GM12872 (cell line): ENCODE measurements at regions not wholly inside any gene's neighbourhood (a gene's known extent, or its start where the extent isn't known, plus 50 kb on each side); places are given as distances from the start of the nearest gene placed in this dataset.

Source experiments
- TF ChIP-seq, protein P1 (sequence below): IDR thresholded peaks from 3 replicates; pipeline ENCODE4 v1.5.1; 2011; ENCODE audit warnings: low read depth, mild to moderate bottlenecking, low read length, moderate library complexity; ENCODE audit not compliant: insufficient read depth

DNA sequence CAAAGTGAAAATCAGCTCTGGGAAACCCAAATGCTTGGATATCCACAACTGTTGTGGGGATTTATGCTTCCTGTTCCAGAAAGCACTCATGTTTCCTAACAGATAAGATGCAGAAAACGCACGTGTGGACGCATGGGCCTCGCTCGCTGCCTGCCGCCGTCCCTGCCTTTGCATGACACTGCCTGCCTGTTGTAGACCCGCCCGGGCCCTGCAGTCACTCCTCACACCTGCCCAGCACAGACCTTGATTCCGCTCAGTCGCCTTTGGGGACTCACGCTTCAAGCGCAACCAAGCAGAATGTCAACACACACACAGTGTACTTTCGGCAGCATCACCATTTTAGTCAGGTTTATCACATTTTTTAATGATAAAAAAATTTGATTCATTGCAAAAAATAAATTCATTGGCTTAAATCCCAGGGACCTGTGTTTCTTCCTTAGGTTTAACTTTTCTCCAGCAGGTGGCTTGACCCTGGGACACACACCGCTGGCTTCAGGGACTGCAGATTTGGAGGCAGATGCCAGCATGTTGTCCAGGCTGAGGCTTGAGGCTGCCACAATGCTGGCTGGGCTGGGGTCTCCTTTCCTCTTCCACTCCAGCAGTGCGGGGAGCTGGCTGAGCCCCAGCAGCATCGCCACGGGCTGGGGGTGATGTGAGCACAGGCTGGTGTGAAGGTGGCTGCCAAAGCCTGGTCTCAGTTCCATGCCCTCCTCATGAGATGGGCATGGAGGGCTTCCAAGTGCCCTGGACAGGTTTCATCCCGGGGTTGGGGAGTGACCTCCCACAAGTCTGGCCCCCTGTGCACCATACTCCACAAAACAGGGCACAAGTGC, 416.9 kb upstream of the IRX4 start:
- TF ChIP-seq, protein P1, sequence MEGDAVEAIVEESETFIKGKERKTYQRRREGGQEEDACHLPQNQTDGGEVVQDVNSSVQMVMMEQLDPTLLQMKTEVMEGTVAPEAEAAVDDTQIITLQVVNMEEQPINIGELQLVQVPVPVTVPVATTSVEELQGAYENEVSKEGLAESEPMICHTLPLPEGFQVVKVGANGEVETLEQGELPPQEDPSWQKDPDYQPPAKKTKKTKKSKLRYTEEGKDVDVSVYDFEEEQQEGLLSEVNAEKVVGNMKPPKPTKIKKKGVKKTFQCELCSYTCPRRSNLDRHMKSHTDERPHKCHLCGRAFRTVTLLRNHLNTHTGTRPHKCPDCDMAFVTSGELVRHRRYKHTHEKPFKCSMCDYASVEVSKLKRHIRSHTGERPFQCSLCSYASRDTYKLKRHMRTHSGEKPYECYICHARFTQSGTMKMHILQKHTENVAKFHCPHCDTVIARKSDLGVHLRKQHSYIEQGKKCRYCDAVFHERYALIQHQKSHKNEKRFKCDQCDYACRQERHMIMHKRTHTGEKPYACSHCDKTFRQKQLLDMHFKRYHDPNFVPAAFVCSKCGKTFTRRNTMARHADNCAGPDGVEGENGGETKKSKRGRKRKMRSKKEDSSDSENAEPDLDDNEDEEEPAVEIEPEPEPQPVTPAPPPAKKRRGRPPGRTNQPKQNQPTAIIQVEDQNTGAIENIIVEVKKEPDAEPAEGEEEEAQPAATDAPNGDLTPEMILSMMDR = no peak

DNA sequence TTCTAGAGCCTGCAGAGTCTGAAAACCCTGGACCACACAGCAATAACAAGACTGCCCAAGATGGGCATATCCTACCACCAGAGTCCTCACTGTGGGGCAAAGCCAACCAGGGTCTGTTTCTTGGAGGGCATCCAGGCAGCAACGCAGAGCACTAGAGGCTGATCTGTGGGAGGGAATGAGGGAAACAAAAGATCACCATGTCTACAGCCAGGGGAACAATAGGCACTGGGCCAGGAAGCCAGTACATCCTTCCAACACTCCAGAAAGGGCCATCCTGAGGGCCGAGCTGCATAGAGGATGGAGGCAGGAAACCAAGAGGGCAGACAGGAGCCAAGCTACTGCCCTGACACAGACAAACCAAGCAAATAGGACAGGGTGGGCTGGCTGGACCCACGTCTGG, 416.1 kb upstream of the IRX4 start:
- TF ChIP-seq, protein P1 = no peak

DNA sequence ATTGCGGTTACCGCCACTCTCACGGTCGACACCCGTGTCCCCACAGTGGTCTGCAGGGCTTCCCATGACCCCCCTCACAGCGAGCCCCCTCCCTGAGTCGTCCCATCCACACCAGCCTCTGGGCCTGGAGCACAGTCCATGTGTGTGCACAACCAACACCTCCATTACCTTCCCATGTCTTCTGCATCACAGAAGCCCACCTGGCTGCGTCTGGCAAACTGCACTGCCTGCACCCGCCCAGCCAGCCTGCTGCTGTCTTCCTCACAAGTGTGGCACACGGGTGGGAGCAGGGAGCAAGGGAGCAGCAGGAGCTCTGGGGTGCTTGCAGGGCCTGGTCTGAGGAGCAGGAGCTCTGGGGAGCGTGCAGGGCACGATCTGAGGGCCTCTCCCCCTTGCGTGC, 415.3 kb upstream of the IRX4 start:
- TF ChIP-seq, protein P1 = no peak

DNA sequence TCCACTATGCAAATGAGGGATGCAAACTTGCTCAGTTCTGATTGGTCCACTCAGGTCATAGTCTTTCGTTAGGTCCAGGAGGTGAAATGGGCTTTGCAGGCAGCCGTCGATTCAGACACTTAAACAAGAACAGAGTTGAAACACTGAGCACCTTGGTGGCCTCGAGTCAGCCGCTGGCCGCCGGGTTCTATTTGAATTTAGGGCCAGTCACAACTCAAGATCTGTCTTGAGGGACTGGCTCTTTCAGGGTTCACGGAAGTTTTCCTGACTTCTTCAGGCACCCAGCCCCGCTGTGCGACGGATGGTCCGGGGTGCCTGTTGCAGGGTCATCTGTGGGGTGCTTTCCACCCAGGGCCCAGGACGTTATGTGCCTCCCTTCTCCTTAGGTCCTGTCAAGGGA, 412.8 kb upstream of the IRX4 start:
- TF ChIP-seq, protein P1 = no peak

DNA sequence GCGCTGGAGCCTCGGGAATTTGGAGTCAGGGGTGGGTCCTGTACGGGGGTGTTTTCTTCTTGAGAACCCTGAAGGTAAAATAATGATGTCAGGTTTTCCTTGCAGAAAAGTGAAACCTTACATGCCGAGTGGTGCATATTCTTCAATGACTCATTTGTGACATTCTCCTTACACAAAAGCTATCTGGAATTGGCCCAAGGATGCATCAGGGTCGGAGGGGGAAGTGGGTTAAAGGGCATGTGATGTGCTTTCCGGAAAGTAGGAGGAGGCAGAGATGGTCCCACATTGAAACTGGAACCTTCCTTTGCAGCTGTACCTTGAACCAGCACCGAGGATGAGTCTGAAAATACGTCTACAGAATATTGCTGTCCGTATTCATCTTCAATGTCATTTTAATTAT, 411.2 kb upstream of the IRX4 start:
- TF ChIP-seq, protein P1 = no peak

DNA sequence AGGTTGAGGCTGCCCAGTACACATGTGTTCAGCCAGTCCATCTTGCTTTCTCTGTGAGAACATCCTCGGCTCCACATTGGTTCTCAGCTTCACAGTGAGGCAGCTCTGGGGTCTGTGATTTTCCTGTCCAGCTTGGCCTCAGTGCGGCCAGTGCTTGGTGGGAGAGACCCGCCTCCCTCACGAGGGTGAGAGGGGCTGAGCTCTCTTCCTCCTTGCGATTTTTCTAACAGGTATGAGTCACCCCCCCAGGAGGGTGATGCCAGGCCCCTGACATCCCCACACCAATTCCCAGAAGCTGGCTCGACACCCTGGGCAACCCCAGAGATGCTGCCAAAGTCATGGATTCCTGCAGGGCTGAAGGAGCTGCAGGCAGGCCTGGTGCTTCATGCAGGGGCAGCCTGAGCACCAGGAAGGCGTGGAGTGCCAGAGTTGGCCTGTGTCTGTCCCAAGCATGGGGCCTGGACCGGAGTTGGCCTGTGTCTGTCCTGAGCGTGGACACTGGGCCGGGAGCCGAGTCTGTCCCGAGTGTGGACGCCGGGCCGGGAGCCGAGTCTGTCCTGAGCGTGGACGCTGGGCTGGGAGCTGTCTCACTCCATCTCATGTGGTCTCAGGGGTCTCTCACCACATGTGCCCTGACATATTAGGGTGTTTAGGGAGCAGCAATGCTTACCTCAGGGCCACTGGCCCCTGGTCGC, 408.6 kb upstream of the IRX4 start:
- TF ChIP-seq, protein P1 = no peak

DNA sequence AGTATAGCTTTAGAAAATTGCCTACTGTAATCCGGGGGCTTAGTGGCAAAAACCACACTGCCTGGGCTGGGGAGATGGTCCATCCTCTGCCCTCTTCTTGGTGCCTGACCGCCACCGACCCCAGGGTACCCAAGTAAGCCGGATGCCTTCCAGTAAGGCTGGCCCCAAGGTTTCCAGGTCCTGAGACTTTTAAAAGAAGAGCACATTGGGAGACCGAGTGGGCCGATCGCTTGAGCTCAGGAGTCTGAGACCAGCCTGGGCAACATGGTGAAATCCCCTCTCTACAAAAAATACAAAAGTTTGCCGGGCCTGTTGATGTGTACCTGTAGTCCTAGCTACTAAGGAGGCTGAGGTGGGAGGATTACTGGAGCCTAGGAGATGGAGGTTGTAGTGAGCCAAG, 406.7 kb upstream of the IRX4 start:
- TF ChIP-seq, protein P1 = no peak
